ENCODE measurements at regions not wholly inside any gene's neighbourhood (a gene's known extent, or its start where the extent isn't known, plus 50 kb on each side); places are given as distances from the start of the nearest gene placed in this dataset.

GRCh38 chr20:60152792-60153191, 194.6 kb downstream of the CDH26 start:
- no peak for TF ChIP-seq CTCF (IDR thresholded peaks at IDR 0.05; ENCODE audit: insufficient read depth, low read depth, low read length)
- no peak for TF ChIP-seq EZH2 (IDR thresholded peaks at IDR 0.05; ENCODE audit: insufficient read depth, low read length)

All from astrocyte (in vitro differentiated cells and primary cell).